Ishikawa (cell line): ENCODE measurements at regions not wholly inside any gene's neighbourhood (a gene's known extent, or its start where the extent isn't known, plus 50 kb on each side); places are given as distances from the start of the nearest gene placed in this dataset.

Experiments used
- CEBPB ChIP-seq: IDR thresholded peaks from 2 replicates; pipeline ENCODE4 v1.6.1; 2012
- CREB1 ChIP-seq: IDR thresholded peaks from 2 replicates; pipeline ENCODE4 v1.6.1; 2012; ENCODE audit warnings: low read depth
- EGR1 ChIP-seq: IDR thresholded peaks from 2 replicates; pipeline ENCODE4 v1.6.1; 2012
- EP300 ChIP-seq: IDR thresholded peaks from 2 replicates; pipeline ENCODE4 v1.6.1; 2012; ENCODE audit warnings: borderline replicate concordance
- FOXM1 ChIP-seq: IDR thresholded peaks from 2 replicates; pipeline ENCODE4 v1.6.1; 2012; ENCODE audit warnings: low read depth, borderline replicate concordance
- NFIC ChIP-seq: IDR thresholded peaks from 2 replicates; pipeline ENCODE4 v1.6.1; 2012
- RAD21 ChIP-seq: IDR thresholded peaks from 2 replicates; pipeline ENCODE4 v1.6.1; 2012; ENCODE audit warnings: low read depth
- TAF1 ChIP-seq: IDR thresholded peaks from 2 replicates; pipeline ENCODE4 v1.6.1; 2012; ENCODE audit warnings: low read depth, mild to moderate bottlenecking
- TCF12 ChIP-seq: IDR thresholded peaks from 2 replicates; pipeline ENCODE4 v1.6.1; 2012; ENCODE audit warnings: low read depth
- TEAD4 ChIP-seq: IDR thresholded peaks from 2 replicates; pipeline ENCODE4 v1.6.1; 2012
- YY1 ChIP-seq: IDR thresholded peaks from 2 replicates; pipeline ENCODE4 v1.6.1; 2012; ENCODE audit warnings: low read depth
- ZBTB7A ChIP-seq: IDR thresholded peaks from 2 replicates; pipeline ENCODE4 v1.6.1; 2012; ENCODE audit warnings: low read depth
- TF ChIP-seq, protein P1 (sequence below): IDR thresholded peaks from 2 replicates; pipeline ENCODE4 v1.6.1; 2012
- TF ChIP-seq, protein P2 (sequence below): IDR thresholded peaks from 2 replicates; pipeline ENCODE4 v1.6.1; 2012; ENCODE audit warnings: low read depth, mild to moderate bottlenecking
- TF ChIP-seq, protein P3 (sequence below): IDR thresholded peaks from 2 replicates; pipeline ENCODE4 v1.6.1; 2012

DNA sequence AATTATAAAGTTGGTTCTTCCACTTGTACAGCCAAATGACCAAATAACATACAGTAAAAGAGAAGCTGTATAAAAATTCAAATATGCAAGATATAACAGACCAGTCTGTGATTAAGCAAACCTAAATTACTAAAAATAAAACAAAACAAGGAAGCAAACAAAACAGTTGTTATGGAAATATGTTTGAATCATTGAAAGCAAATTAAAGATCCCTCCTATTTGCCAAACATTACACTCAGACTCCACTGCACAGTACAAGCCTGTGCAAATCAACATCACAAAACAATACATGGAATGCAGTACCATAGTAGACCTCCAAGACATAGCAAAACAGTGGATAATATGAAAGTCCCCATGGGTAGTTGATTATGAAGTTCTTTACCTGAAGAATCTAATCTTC, 288.1 kb upstream of the PTGER4 start:
- TF ChIP-seq ZBTB7A (no peak), TAF1 (no peak), TEAD4 (no peak), YY1 (no peak)

DNA sequence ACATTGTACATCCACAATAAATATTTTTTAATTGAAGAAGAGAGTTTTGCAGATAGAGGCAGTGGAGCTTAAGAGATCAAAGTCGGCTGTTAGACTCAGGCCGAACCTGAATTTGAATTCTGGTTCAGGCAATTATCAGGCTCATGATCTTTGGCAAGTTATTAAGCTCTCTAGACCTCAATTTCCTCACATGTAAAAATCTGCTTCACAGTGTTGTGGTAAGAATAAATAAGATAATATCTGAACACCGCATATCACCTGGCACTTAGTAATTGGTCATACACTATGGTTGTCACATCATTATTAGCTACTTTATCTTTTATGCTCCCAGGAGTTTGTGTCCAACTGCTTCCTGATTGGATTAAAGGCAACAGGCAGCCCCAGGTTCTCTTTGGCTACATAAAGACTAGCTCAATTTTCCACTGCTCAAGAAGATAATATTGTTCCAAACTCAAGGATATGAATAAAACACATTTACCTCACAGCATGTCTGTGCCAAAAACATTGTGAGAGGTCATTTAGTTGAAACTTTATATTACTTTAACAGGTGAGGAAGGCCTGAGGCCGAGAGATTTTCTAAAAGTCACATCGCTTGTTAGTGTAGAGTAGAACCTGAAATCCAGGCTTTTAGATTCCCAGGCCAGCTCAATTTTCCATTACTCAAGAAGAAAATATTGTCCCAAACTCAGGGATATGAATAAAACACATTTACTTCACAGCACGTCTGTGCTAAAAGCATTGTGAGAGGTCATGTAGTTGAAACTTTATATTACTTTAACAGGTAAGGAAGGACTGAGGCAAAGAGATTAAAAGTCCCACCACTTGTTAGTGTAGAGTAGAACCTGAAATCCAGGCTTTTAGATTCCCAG, 289.2 kb upstream of the PTGER4 start:
- TF ChIP-seq RAD21, result no peak
- TF ChIP-seq FOXM1, result no peak
- no peak for TF ChIP-seq EP300
- no peak for TF ChIP-seq CREB1
- TF ChIP-seq, protein P1, sequence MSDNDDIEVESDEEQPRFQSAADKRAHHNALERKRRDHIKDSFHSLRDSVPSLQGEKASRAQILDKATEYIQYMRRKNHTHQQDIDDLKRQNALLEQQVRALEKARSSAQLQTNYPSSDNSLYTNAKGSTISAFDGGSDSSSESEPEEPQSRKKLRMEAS, result no peak
- no peak for TF ChIP-seq TEAD4

DNA sequence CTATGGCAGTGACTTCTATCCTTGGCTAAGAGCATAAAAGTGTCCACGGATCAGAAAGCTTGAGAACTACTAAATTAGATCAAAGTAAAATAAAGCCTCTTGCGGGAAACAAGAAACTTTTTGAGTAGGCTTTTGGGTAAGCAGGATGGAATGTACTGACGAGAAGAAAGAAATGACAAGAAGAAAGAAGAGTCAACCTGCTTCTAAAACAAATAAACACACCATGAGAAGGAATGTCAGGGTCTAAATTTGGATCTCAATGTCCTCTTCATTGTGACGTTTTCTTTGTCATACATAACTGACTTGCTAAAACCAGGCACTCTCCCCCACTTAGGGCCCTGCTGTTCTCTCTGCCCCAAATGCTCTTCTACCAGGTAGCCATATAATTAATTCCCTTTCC, 290.1 kb upstream of the PTGER4 start:
- TF ChIP-seq RAD21 (no peak), TAF1 (no peak), EP300 (no peak), TEAD4 (no peak), CEBPB (no peak), EGR1 (no peak), YY1 (no peak)
- TF ChIP-seq, protein P2, sequence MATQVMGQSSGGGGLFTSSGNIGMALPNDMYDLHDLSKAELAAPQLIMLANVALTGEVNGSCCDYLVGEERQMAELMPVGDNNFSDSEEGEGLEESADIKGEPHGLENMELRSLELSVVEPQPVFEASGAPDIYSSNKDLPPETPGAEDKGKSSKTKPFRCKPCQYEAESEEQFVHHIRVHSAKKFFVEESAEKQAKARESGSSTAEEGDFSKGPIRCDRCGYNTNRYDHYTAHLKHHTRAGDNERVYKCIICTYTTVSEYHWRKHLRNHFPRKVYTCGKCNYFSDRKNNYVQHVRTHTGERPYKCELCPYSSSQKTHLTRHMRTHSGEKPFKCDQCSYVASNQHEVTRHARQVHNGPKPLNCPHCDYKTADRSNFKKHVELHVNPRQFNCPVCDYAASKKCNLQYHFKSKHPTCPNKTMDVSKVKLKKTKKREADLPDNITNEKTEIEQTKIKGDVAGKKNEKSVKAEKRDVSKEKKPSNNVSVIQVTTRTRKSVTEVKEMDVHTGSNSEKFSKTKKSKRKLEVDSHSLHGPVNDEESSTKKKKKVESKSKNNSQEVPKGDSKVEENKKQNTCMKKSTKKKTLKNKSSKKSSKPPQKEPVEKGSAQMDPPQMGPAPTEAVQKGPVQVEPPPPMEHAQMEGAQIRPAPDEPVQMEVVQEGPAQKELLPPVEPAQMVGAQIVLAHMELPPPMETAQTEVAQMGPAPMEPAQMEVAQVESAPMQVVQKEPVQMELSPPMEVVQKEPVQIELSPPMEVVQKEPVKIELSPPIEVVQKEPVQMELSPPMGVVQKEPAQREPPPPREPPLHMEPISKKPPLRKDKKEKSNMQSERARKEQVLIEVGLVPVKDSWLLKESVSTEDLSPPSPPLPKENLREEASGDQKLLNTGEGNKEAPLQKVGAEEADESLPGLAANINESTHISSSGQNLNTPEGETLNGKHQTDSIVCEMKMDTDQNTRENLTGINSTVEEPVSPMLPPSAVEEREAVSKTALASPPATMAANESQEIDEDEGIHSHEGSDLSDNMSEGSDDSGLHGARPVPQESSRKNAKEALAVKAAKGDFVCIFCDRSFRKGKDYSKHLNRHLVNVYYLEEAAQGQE, result no peak
- TF ChIP-seq, protein P1, result no peak

DNA sequence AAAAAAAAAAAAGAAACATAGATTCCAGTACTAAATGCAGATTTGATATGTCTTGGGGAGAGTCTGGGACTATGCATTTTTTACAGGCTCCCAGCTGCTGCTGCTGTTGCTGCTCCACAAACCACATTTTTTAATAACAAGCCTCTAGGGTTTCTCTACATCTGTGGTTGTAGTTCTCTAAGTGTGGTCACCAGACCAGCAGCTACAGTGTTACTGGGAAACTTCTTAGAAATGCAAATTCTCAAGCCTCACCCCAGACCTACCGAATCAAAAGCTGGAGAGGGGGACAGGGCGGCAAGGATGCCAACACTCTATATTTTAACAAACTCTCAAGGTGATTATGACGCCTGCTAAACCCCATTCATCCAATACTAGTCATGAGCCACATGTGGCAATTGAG, 293.4 kb upstream of the PTGER4 start:
- TF ChIP-seq CEBPB, result no peak
- no peak for TF ChIP-seq TCF12
- no peak for TF ChIP-seq CREB1
- TF ChIP-seq, protein P1, result no peak
- TF ChIP-seq ZBTB7A, result no peak
- no peak for TF ChIP-seq EP300
- no peak for TF ChIP-seq TAF1

DNA sequence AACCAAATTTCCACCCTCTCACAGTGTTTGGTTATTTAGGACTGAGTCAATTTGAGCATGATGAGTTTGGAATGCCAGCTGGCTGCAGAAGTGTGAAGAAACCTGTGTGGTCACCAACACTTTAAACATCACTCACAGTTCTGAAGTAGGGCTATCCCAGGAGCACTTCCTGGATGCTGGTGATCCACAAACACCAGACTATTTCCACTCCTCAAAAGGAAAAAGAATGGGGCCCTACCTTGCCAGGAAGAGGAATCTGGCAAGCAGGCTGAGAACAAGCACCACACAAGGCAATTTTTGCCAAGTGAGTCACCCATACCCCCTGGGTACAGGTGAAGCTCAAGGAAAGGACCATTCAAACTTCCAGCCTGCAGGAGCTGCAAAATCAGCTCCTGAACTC, 294.2 kb upstream of the PTGER4 start:
- TF ChIP-seq, protein P1, result no peak
- TF ChIP-seq, protein P3, sequence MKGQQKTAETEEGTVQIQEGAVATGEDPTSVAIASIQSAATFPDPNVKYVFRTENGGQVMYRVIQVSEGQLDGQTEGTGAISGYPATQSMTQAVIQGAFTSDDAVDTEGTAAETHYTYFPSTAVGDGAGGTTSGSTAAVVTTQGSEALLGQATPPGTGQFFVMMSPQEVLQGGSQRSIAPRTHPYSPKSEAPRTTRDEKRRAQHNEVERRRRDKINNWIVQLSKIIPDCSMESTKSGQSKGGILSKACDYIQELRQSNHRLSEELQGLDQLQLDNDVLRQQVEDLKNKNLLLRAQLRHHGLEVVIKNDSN, result no peak
- TF ChIP-seq EGR1, result no peak
- 0 out of 2 replicates have a peak, but pooled peaks have one; percentile 47 for TF ChIP-seq EP300
- no peak for TF ChIP-seq ZBTB7A
- TF ChIP-seq NFIC, result 0 out of 2 replicates have a peak, but pooled peaks have one; percentile 45
- no peak for TF ChIP-seq TAF1
- TF ChIP-seq RAD21, result no peak
- TF ChIP-seq FOXM1, result no peak
- TF ChIP-seq CREB1, result no peak
- TF ChIP-seq, protein P2, result no peak
- TF ChIP-seq CEBPB, result no peak
- TF ChIP-seq YY1, result no peak
- 0 out of 2 replicates have a peak, but pooled peaks have one; percentile 17 for TF ChIP-seq TCF12
- peak; percentile 57 for TF ChIP-seq TEAD4

DNA sequence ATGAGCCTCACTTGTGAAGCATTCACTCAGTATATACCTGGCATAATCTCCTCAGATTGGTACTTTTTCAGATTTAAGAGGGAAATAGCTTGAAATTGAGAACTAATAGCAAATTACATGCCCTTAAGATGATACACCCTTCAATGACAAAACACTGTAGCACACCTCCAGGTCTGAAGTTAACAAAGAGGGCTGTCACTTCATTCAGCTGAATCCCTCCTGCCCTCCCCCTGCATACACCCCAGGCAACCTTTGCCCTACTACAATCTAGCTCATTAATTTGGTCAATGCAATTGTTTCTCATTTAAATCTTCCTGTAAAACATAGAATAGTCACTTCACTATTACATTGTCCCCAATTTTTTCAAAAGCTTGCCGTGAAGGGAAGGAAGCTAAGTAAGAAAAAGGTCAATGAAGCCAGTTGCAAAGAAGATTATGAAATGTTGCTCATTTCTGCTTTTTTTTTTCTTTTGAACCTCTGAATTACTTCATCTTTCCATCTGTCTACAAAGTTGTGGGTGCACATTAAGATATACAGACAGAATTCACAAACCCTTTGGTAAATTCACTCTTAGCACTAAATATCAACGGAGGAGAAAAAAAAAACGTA, 294.8 kb upstream of the PTGER4 start:
- TF ChIP-seq FOXM1 (no peak), YY1 (no peak), TCF12 (no peak), EP300 (no peak), TEAD4 (no peak), RAD21 (no peak), EGR1 (no peak), CEBPB (no peak)
- TF ChIP-seq, protein P3, result no peak
- TF ChIP-seq, protein P2, result no peak
